Nephron (organoid): ENCODE measurements at regions not wholly inside any gene's neighbourhood (a gene's known extent, or its start where the extent isn't known, plus 50 kb on each side); places are given as distances from the start of the nearest gene placed in this dataset.

Experiments used
- H3K27ac Mint-ChIP-seq, 3 experiments: 2 replicates each; pipeline ENCODE4 v1.8.0; 2020; ENCODE audit warnings: mixed read lengths in 3 of 3, mild to moderate bottlenecking in 2 of 3, moderate library complexity in 1 of 3
- H3K27me3 Mint-ChIP-seq: 2 replicates; pipeline ENCODE4 v1.8.0; 2021; ENCODE audit warnings: low read depth, mild to moderate bottlenecking, moderate library complexity, mixed read lengths
- H3K36me3 Mint-ChIP-seq: 2 replicates; pipeline ENCODE4 v1.8.0; 2020; ENCODE audit warnings: low read depth, mixed read lengths
- H3K4me1 Mint-ChIP-seq: 2 replicates; pipeline ENCODE4 v1.8.0; 2020; ENCODE audit warnings: mixed read lengths
- H3K4me3 Mint-ChIP-seq, 3 experiments: 2 replicates each; pipeline ENCODE4 v1.8.0; 2020; ENCODE audit warnings: mild to moderate bottlenecking in 3 of 3, mixed read lengths in 3 of 3, moderate library complexity in 2 of 3
- H3K9me3 Mint-ChIP-seq: 2 replicates; pipeline ENCODE4 v1.8.0; 2020; ENCODE audit warnings: mixed read lengths
- CTCF ChIP-seq, 3 experiments: fragments of 200-600 bp; sonication (generic); IDR thresholded peaks; one replicate each; pipeline ENCODE4 v1.5.0; 2021; ENCODE audit warnings: antibody characterized with exemption in 3 of 3; ENCODE audit not compliant: unreplicated experiment in 3 of 3

GRCh38 chr5:23635938-23636337, 128.5 kb downstream of the PRDM9 start:
- no peak for TF ChIP-seq CTCF (IDR thresholded peaks at IDR 0.05; ENCODE audit: unreplicated experiment in 3 of 3)
- no peaks in the 10 kb centered on the region for H3K9me3 Mint-ChIP-seq
- no peaks in the 10 kb centered on the region for H3K36me3 Mint-ChIP-seq
- no peak overlapping the region for H3K4me3 Mint-ChIP-seq
- no peaks in the 10 kb centered on the region for H3K27me3 Mint-ChIP-seq
- no peaks in the 10 kb centered on the region for H3K4me1 Mint-ChIP-seq
- H3K27ac Mint-ChIP-seq = no peak overlapping the region

GRCh38 chr5:23639326-23639725, 131.9 kb downstream of the PRDM9 start:
- Mint-ChIP-seq H3K36me3 (no peaks in the 10 kb centered on the region), H3K27ac (no peak overlapping the region), H3K4me1 (no peaks in the 10 kb centered on the region), H3K4me3 (no peak overlapping the region), H3K9me3 (peaks cover 9% of the 10 kb centered on the region), H3K27me3 (no peaks in the 10 kb centered on the region)
- no peak for TF ChIP-seq CTCF (IDR thresholded peaks at IDR 0.05; ENCODE audit: unreplicated experiment in 3 of 3)

- Mint-ChIP-seq H3K4me3 (no peak overlapping the region), H3K27ac (no peak overlapping the region), H3K4me1 (no peaks in the 10 kb centered on the region), H3K36me3 (no peaks in the 10 kb centered on the region), H3K27me3 (no peaks in the 10 kb centered on the region), H3K9me3 (peaks cover 15% of the 10 kb centered on the region)
- TF ChIP-seq CTCF (IDR thresholded peaks at IDR 0.05; ENCODE audit: unreplicated experiment in 3 of 3) = no peak
Measured at GRCh38 chr5:23648656-23649055, 141.2 kb downstream of the PRDM9 start.

GRCh38 chr5:23649594-23649993, 142.2 kb downstream of the PRDM9 start:
- H3K27ac Mint-ChIP-seq = no peak overlapping the region
- no peaks in the 10 kb centered on the region for H3K27me3 Mint-ChIP-seq
- H3K36me3 Mint-ChIP-seq = no peaks in the 10 kb centered on the region
- H3K4me3 Mint-ChIP-seq = no peak overlapping the region
- H3K4me1 Mint-ChIP-seq = no peaks in the 10 kb centered on the region
- TF ChIP-seq CTCF (IDR thresholded peaks at IDR 0.05; ENCODE audit: unreplicated experiment in 3 of 3) = no peak
- H3K9me3 Mint-ChIP-seq = peaks cover 7% of the 10 kb centered on the region

- Mint-ChIP-seq H3K4me3 (no peak overlapping the region), H3K27ac (no peak overlapping the region), H3K27me3 (no peaks in the 10 kb centered on the region), H3K4me1 (no peaks in the 10 kb centered on the region), H3K36me3 (no peaks in the 10 kb centered on the region), H3K9me3 (no peaks in the 10 kb centered on the region)
- no peak for TF ChIP-seq CTCF (IDR thresholded peaks at IDR 0.05; ENCODE audit: unreplicated experiment in 3 of 3)
Measured at GRCh38 chr5:23655674-23656073, 148.3 kb downstream of the PRDM9 start.

- Mint-ChIP-seq H3K36me3 (no peaks in the 10 kb centered on the region), H3K4me1 (peaks cover 5% of the 10 kb centered on the region), H3K27ac (peak overlapping the region in 1 of 3 experiments; percentile 44), H3K27me3 (peaks cover 5% of the 10 kb centered on the region), H3K4me3 (no peak overlapping the region), H3K9me3 (no peaks in the 10 kb centered on the region)
- no peak for TF ChIP-seq CTCF (IDR thresholded peaks at IDR 0.05; ENCODE audit: unreplicated experiment in 3 of 3)
Measured at GRCh38 chr5:23675456-23675855, 168.0 kb downstream of the PRDM9 start.
